ENCODE measurements at regions not wholly inside any gene's neighbourhood (a gene's known extent, or its start where the extent isn't known, plus 50 kb on each side); places are given as distances from the start of the nearest gene placed in this dataset.
A peak's percentile ranks its signal among the peaks of the same experiment; 100 is the strongest.

- H3K9me3 Mint-ChIP-seq: no peaks in the 10 kb centered on the region
- TF ChIP-seq, protein P1, sequence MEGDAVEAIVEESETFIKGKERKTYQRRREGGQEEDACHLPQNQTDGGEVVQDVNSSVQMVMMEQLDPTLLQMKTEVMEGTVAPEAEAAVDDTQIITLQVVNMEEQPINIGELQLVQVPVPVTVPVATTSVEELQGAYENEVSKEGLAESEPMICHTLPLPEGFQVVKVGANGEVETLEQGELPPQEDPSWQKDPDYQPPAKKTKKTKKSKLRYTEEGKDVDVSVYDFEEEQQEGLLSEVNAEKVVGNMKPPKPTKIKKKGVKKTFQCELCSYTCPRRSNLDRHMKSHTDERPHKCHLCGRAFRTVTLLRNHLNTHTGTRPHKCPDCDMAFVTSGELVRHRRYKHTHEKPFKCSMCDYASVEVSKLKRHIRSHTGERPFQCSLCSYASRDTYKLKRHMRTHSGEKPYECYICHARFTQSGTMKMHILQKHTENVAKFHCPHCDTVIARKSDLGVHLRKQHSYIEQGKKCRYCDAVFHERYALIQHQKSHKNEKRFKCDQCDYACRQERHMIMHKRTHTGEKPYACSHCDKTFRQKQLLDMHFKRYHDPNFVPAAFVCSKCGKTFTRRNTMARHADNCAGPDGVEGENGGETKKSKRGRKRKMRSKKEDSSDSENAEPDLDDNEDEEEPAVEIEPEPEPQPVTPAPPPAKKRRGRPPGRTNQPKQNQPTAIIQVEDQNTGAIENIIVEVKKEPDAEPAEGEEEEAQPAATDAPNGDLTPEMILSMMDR (conservative IDR thresholded peaks at IDR 0.05): no peak
- no peak overlapping the region for H3K27ac Mint-ChIP-seq
- no peaks in the 10 kb centered on the region for H3K36me3 Mint-ChIP-seq
- DNase-seq (ENCODE audit: extremely low spot score, unreplicated experiment): no peak
- H3K27me3 Mint-ChIP-seq: peaks cover 26% of the 10 kb centered on the region
- H3K4me1 Mint-ChIP-seq (ENCODE audit: unreplicated experiment): peaks cover 29% of the 10 kb centered on the region
- H3K4me3 Mint-ChIP-seq: no peak overlapping the region
Measured at GRCh38 chr11:116460156-116460920, 312.4 kb downstream of the BUD13 start.

DNA sequence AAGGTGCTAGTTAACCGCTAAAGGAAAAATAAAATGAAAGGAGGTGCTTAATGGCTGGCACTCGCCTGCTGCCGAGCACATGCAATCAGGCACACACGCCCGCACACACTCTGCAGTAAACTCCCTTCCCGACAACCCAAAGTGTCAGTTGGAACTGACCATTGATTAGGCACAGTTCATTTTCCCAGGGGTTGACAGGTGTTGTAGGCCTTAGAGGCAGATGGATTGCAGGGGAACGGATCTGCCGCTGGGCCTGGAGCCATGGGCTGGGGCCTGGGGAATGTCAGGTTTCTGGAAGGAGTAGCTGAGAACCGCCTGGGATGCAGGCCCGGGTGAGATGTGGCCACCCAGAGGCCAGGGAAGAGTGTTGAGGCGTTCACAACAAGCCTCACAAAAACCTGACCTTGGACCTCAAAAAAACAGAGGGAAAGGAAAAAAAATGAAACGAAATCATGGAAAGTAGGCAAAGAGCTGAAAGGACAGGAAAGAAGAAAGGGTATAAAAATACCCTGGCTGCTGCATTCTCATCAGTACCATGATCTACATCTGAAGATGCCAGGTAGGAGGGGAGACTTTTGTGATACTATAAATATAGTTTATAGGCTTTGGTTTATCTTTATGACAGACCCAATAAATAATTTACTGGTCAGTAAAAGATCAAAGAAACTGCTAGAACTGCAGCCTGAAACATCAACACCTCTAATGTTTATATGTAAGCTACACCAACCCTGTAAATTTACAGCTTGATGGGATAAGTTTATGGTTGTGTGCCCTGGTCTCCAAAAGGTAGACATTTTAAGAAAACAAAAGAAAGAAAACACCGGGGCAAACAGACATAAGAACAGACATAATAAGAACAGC is 313.4 kb downstream of the BUD13 start:
- Mint-ChIP-seq H3K27me3 (peaks cover 30% of the 10 kb centered on the region), H3K27ac (peak overlapping the region; percentile 22), H3K4me3 (no peak overlapping the region), H3K4me1 (ENCODE audit: unreplicated experiment) (peaks cover 29% of the 10 kb centered on the region), H3K36me3 (no peaks in the 10 kb centered on the region), H3K9me3 (no peaks in the 10 kb centered on the region)
- TF ChIP-seq, protein P1 (conservative IDR thresholded peaks at IDR 0.05): no peak
- no peak for DNase-seq (ENCODE audit: extremely low spot score, unreplicated experiment)

DNA sequence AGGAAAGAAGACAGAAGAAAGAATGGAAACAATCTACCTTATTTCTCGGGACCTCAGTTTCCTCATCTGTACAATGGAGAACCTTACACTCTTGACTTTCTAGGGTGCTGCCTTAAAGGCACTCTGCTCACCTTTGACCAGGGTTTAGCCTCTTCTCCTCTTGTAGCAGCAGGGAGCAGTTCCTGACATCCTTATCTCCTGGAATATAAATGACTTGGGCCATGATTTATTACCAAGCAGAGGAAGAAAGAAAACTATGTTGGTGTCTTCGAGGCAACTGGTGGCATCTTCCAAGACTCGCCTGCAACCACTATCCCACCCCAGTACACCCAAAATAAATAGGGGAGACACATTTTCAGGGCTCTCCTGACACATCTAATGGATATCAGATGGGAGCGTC is 314.2 kb downstream of the BUD13 start:
- Mint-ChIP-seq H3K9me3 (no peaks in the 10 kb centered on the region), H3K27ac (no peak overlapping the region), H3K36me3 (no peaks in the 10 kb centered on the region), H3K4me1 (ENCODE audit: unreplicated experiment) (peaks cover 29% of the 10 kb centered on the region), H3K27me3 (peaks cover 37% of the 10 kb centered on the region), H3K4me3 (peak overlapping the region; percentile 52)
- DNase-seq (ENCODE audit: extremely low spot score, unreplicated experiment): no peak
- TF ChIP-seq, protein P1 (conservative IDR thresholded peaks at IDR 0.05): no peak

- peaks cover 29% of the 10 kb centered on the region for H3K4me1 Mint-ChIP-seq (ENCODE audit: unreplicated experiment)
- no peak for DNase-seq (ENCODE audit: extremely low spot score, unreplicated experiment)
- no peaks in the 10 kb centered on the region for H3K36me3 Mint-ChIP-seq
Measured at GRCh38 chr11:116457336-116458007, 315.3 kb downstream of the BUD13 start.

DNA sequence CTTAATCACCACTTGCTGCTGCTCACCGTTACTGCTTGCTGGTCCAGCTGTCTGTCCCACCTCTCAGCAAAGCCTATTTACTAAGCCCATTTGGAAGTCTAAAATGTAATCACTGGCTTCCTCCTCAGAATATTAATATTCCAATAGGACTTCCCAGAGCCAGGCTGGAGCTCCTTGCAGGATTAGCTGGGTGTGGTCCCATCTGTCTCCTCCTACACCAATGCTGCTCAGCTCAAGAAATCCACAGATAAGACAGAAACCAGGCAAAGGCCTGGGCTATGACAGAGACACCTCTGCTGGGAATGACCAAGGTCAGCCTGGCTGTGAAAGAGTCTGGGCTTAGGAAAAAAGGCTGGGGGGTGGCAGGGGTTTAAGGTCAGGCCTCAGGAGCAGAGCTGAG is 317.8 kb downstream of the BUD13 start:
- Mint-ChIP-seq H3K9me3 (peaks cover 9% of the 10 kb centered on the region), H3K4me3 (no peak overlapping the region), H3K27ac (no peak overlapping the region), H3K36me3 (no peaks in the 10 kb centered on the region), H3K4me1 (ENCODE audit: unreplicated experiment) (peaks cover 25% of the 10 kb centered on the region), H3K27me3 (peaks cover 26% of the 10 kb centered on the region)
- TF ChIP-seq, protein P1 (conservative IDR thresholded peaks at IDR 0.05): no peak
- no peak for DNase-seq (ENCODE audit: extremely low spot score, unreplicated experiment)

More at GRCh38 chr11:116457336-116458007, 315.3 kb downstream of the BUD13 start:
- TF ChIP-seq, protein P1 (conservative IDR thresholded peaks at IDR 0.05): no peak
- Mint-ChIP-seq H3K27ac (no peak overlapping the region), H3K27me3 (peaks cover 33% of the 10 kb centered on the region), H3K4me3 (peak overlapping the region; percentile 20), H3K9me3 (no peaks in the 10 kb centered on the region)

All from type B pancreatic cell (in vitro differentiated cells).